COLO668 (cell line): ENCODE measurements at regions not wholly inside any gene's neighbourhood (a gene's known extent, or its start where the extent isn't known, plus 50 kb on each side); places are given as distances from the start of the nearest gene placed in this dataset.
A peak's percentile ranks its signal among the peaks of the same experiment; 100 is the strongest.

Experiments used
- DNase-seq: peaks from one replicate; lab custom pipeline; 2025; ENCODE audit not compliant: unreplicated experiment; lab: John Stamatoyannopoulos, UW

- DNase-seq = no peak
Observed at GRCh38 chr2:12396699-12397098, 320.0 kb upstream of the TRIB2 start.

GRCh38 chr2:12397854-12398253 is 318.9 kb upstream of the TRIB2 start:
- peak; percentile 52 for DNase-seq

GRCh38 chr2:12399240-12399639 is 317.5 kb upstream of the TRIB2 start:
- DNase-seq = peak; percentile 6

GRCh38 chr2:12400543-12400942 is 316.2 kb upstream of the TRIB2 start:
- no peak for DNase-seq

GRCh38 chr2:12402440-12403139 is 314.1 kb upstream of the TRIB2 start:
- DNase-seq = no peak

- DNase-seq = no peak
Observed at GRCh38 chr2:12404497-12404896, 312.2 kb upstream of the TRIB2 start.

GRCh38 chr2:12407160-12407559 is 309.6 kb upstream of the TRIB2 start:
- DNase-seq = no peak

GRCh38 chr2:12412898-12413305 is 303.8 kb upstream of the TRIB2 start:
- no peak for DNase-seq

GRCh38 chr2:12415536-12415935 is 301.2 kb upstream of the TRIB2 start:
- no peak for DNase-seq

GRCh38 chr2:12416600-12416999 is 300.1 kb upstream of the TRIB2 start:
- no peak for DNase-seq

- no peak for DNase-seq
Observed at GRCh38 chr2:12417786-12418185, 298.9 kb upstream of the TRIB2 start.

GRCh38 chr2:12419803-12420202 is 296.9 kb upstream of the TRIB2 start:
- DNase-seq = no peak

GRCh38 chr2:12421046-12421445 is 295.7 kb upstream of the TRIB2 start:
- no peak for DNase-seq

GRCh38 chr2:12424219-12424618 is 292.5 kb upstream of the TRIB2 start:
- no peak for DNase-seq

GRCh38 chr2:12424809-12425208 is 291.9 kb upstream of the TRIB2 start:
- no peak for DNase-seq

- no peak for DNase-seq
Observed at GRCh38 chr2:12428324-12428723, 288.4 kb upstream of the TRIB2 start.

GRCh38 chr2:12428786-12429185 is 287.9 kb upstream of the TRIB2 start:
- DNase-seq = no peak

GRCh38 chr2:12429779-12430406 is 286.8 kb upstream of the TRIB2 start:
- DNase-seq = no peak

GRCh38 chr2:12430407-12431133 is 286.2 kb upstream of the TRIB2 start:
- no peak for DNase-seq

- DNase-seq = no peak
Observed at GRCh38 chr2:12432985-12433625, 283.6 kb upstream of the TRIB2 start.

- no peak for DNase-seq
Observed at GRCh38 chr2:12433626-12433990, 283.1 kb upstream of the TRIB2 start.

GRCh38 chr2:12434630-12435098 is 282.1 kb upstream of the TRIB2 start:
- no peak for DNase-seq
